Activated CD8-positive, alpha-beta T cell treated with anti-CD3 and anti-CD28 coated beads for 36 hours (primary cell): ENCODE measurements at regions not wholly inside any gene's neighbourhood (a gene's known extent, or its start where the extent isn't known, plus 50 kb on each side); places are given as distances from the start of the nearest gene placed in this dataset.

Experiments used
- ATAC-seq: fragments of 200-7000 bp; cut with Tn5 transposase; one replicate; pipeline ENCODE4 v1.10.0; 2021; ENCODE audit warnings: mild to moderate bottlenecking, moderate library complexity
- CTCF ChIA-PET: fragments of 350-600 bp; sonication (Branson Sonifier 250); formaldehyde crosslinking; loops from one replicate; lab custom pipeline; 2021; ENCODE audit warnings: antibody characterized with exemption; lab: Charles Lee
- POLR2A ChIA-PET: fragments of 350-600 bp; sonication (Branson Sonifier 250); formaldehyde crosslinking; loops from one replicate; lab custom pipeline; 2021; ENCODE audit warnings: antibody characterized with exemption; lab: Charles Lee
- DNase-seq: peaks from one replicate; pipeline ENCODE4 v3.0.0-alpha.2; 2020
- H3K27ac Mint-ChIP-seq: one replicate; pipeline ENCODE4 v1.8.0; 2021; ENCODE audit warnings: mild to moderate bottlenecking, mixed read lengths
- H3K27me3 Mint-ChIP-seq: one replicate; pipeline ENCODE4 v1.8.0; 2021; ENCODE audit warnings: mixed read lengths
- H3K36me3 Mint-ChIP-seq: one replicate; pipeline ENCODE4 v1.8.0; 2021; ENCODE audit warnings: low read depth, mixed read lengths
- H3K4me1 Mint-ChIP-seq: one replicate; pipeline ENCODE4 v1.8.0; 2021; ENCODE audit warnings: low read depth, mixed read lengths
- H3K4me3 Mint-ChIP-seq: one replicate; pipeline ENCODE4 v1.8.0; 2021; ENCODE audit warnings: mild to moderate bottlenecking, moderate library complexity, mixed read lengths
- H3K9me3 Mint-ChIP-seq: one replicate; pipeline ENCODE4 v1.8.0; 2021; ENCODE audit warnings: mixed read lengths
- CTCF ChIP-seq: fragments of 200-600 bp; IDR thresholded peaks from one replicate; pipeline ENCODE4 v1.8.0; 2022; ENCODE audit warnings: antibody characterized with exemption, mild to moderate bottlenecking
- intact Hi-C: fragments of 100-400 bp; cut with micrococcal nuclease; formaldehyde crosslinking; loops from one replicate; pipeline ENCODE4 v1.10.0; 2022

GRCh38 chr18:66103550-66103949, 352.7 kb downstream of the CDH7 start:
- H3K4me3 Mint-ChIP-seq: no peak overlapping the region
- ChIA-PET POLR2A (no interaction called here), CTCF (no interaction called here)
- no peaks in the 10 kb centered on the region for H3K4me1 Mint-ChIP-seq
- no peak overlapping the region for H3K27ac Mint-ChIP-seq
- ATAC-seq (no peak), DNase-seq (no peak)
- no peak for TF ChIP-seq CTCF
- H3K27me3 Mint-ChIP-seq: no peaks in the 10 kb centered on the region
- intact Hi-C loops: no loop called here
- H3K9me3 Mint-ChIP-seq: peaks cover 2% of the 10 kb centered on the region
- H3K36me3 Mint-ChIP-seq: no peaks in the 10 kb centered on the region

DNA sequence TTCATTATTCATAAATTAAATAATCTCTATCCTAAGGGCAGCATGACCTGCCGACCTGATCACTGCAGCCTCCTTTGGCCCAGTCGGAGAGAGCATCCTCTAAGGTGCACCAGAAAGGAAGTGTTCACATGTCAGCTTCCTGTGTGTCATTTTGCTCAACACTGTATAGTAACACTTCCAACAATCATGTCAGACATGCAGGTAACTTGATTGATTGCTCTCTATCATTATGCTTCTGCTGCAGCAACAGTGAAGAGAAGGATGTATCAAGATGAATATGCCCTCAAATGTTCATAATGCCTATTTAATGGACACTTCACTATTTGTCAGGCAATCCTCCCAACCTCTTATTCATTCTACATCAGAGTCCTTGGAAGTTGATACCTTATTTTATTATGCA, 332.3 kb downstream of the CDH7 start:
- peaks cover 1% of the 10 kb centered on the region for H3K9me3 Mint-ChIP-seq
- no peak overlapping the region for H3K27ac Mint-ChIP-seq
- ChIA-PET CTCF (no interaction called here), POLR2A (no interaction called here)
- ATAC-seq (no peak), DNase-seq (no peak)
- no peaks in the 10 kb centered on the region for H3K36me3 Mint-ChIP-seq
- intact Hi-C loops: no loop called here
- no peaks in the 10 kb centered on the region for H3K4me1 Mint-ChIP-seq
- no peak for TF ChIP-seq CTCF
- H3K27me3 Mint-ChIP-seq: no peaks in the 10 kb centered on the region
- H3K4me3 Mint-ChIP-seq: no peak overlapping the region

GRCh38 chr18:66078925-66079800, 328.4 kb downstream of the CDH7 start:
- Mint-ChIP-seq H3K27ac (no peak overlapping the region), H3K9me3 (peaks cover 15% of the 10 kb centered on the region), H3K4me3 (no peak overlapping the region), H3K36me3 (no peaks in the 10 kb centered on the region), H3K4me1 (no peaks in the 10 kb centered on the region), H3K27me3 (no peaks in the 10 kb centered on the region)
- intact Hi-C loops: no loop called here
- DNase-seq (no peak), ATAC-seq (no peak)
- no peak for TF ChIP-seq CTCF
- CTCF ChIA-PET: no interaction called here
- POLR2A ChIA-PET: no interaction called here

- intact Hi-C loops: no loop called here
- TF ChIP-seq CTCF: no peak
- Mint-ChIP-seq H3K9me3 (peaks cover 24% of the 10 kb centered on the region), H3K4me3 (no peak overlapping the region), H3K36me3 (no peaks in the 10 kb centered on the region), H3K27ac (no peak overlapping the region), H3K4me1 (no peaks in the 10 kb centered on the region), H3K27me3 (no peaks in the 10 kb centered on the region)
- DNase-seq (no peak), ATAC-seq (no peak)
- POLR2A ChIA-PET: no interaction called here
- CTCF ChIA-PET: no interaction called here
Measured at GRCh38 chr18:66077066-66077465, 326.3 kb downstream of the CDH7 start.

- Mint-ChIP-seq H3K27ac (no peak overlapping the region), H3K36me3 (no peaks in the 10 kb centered on the region), H3K27me3 (no peaks in the 10 kb centered on the region), H3K4me3 (no peak overlapping the region), H3K4me1 (no peaks in the 10 kb centered on the region), H3K9me3 (peaks cover 4% of the 10 kb centered on the region)
- ATAC-seq: no peak
- DNase-seq: no peak
- intact Hi-C loops: no loop called here
- TF ChIP-seq CTCF: no peak
- POLR2A ChIA-PET: no interaction called here
- CTCF ChIA-PET: no interaction called here
Measured at GRCh38 chr18:66066191-66066590, 315.4 kb downstream of the CDH7 start.
